NCI-H2227 (cell line): ENCODE measurements at regions not wholly inside any gene's neighbourhood (a gene's known extent, or its start where the extent isn't known, plus 50 kb on each side); places are given as distances from the start of the nearest gene placed in this dataset.
"Not testable (repeated sequence)": the region's sequence is repeated elsewhere in the genome, so short reads cannot be mapped to it uniquely, and the experiment has no call there.

Experiments
- DNase-seq: peaks from one replicate; lab custom pipeline; 2025; ENCODE audit not compliant: unreplicated experiment; lab: John Stamatoyannopoulos, UW

DNA sequence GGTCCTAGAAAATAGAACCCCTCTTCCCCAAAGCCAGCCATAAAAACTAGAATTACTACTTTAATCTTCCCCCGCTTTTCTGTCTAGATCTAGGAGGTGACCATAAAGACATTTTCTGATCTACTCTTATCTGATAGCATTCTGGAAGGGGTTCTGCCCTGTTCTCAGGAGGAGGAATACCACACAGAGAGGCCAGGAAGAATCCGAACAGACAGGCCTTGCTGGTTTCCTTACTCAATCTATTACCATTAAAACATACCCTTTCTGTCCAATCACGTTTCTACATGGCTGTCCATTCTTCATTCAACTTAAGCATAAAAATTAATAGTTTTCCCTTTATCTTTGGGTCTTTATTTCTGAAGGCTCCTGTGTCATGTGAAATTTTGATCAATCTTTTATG is 198.7 kb downstream of the GPAT3 start:
- no peak for DNase-seq

DNA sequence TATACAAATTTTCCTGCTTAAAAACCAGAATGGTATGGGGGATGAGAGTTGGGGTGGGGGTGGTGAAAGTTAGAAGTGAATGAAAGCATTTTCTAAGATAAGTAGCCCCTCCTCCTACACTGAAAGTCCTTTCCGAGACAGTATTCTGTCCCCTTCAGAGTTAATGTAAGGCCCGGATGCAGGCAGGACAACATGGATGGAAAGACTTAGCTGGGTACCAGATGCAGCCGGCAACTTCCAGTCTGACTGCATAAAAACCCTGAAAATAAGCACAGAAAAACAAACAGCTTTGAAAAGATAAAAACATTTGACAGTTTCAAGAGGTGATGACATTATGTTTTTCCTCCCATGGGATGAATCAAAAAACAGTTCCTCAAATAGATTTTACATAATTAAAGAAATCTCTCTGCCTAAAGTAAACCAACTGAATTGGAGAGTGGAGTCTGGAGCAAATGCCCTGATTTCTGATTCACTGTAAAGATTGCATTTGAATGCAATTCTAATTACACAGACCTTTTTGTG is 196.3 kb downstream of the GPAT3 start:
- DNase-seq, result no peak

DNA sequence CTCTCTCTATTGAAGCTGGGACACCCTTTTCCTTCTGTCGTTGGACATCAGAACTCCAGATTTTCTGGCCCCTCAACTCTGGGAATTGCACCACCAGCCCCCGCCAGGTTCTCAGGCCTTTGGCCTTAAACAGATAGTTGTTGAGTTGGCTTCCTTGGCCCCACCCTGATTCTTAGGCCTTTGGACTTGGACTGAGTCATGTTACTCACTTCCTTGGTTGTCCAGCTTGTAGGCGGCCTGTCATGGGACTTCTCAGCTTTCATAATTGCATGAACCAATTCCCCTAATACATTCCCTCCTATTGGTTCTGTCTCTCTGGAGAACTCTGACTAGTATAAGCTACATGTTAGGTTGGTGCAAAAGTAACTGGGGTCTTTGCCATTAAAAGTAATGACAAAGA is 195.7 kb downstream of the GPAT3 start:
- DNase-seq, result no peak

DNA sequence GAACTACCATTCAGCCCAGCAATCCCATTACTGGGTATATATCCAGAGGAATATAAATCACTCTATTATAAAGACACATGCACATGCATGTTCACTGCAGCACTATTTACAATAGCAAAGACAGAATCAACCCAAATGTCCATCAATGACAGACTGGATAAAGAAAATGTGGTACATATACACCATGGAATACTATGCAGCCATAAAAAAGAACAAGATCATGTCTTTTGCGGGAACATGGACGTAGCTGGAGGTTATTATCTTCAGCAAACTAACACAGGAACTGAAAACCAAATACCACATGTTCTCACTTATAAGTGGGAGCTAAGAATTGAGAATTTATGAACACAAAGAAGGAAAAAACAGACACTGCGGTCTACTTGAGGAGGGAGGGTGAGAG is 195.1 kb downstream of the GPAT3 start:
- DNase-seq, result not testable (repeated sequence)

DNA sequence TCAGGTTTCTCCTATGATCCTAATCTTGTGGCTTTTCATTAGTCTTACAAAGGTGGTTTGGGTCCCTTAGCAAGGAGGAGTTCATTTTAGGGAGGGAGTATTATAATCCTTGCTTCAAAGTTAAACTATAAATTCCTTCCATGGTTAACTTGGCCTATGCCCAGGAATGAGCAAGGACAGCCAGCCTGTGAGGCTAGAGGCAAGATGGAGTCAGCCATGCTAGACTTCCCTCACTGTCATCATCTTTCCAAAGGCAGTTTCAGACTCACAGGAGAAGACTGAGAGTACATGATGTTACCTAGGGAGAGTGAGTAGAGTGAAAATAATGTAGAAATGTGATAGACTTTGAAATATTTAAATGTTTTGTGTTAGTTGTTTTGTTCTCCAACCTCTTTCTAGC is 192.3 kb downstream of the GPAT3 start:
- no peak for DNase-seq

DNA sequence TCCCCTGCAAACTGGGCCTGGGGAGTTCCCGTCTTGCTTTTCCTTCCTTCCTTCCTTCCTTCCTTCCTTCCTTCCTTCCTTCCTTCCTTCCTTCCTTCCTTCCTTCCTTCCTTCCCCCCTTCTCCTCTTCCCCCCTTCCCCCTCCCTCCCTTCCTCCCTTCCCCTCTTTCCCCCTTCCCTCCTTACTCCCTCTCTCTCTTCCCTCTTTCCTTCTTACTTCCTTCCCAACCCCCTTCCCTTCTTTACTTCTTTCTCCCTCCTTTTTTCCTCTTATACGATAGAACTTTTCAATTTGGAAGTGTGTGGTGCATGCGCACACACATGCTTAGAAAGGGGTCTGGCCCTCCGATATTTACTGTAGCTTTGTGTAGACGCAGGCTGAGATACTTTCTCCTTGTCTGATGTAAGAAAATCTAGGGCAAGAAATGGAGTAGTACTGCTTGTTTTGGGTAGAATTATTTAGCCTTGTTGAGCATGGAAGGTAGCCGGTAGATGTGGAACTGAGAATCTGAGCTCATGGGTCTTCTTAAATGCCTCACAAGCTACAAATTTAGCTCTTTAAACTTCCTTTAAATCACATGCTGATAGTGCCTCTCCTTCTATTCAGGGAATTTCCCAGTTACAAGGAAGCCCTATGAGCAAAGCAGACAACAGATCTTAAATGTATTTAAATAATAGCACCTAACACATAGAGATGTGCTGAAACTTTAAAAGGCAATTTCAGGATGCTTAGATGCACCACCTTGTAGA is 189.6 kb downstream of the GPAT3 start:
- no peak for DNase-seq

DNA sequence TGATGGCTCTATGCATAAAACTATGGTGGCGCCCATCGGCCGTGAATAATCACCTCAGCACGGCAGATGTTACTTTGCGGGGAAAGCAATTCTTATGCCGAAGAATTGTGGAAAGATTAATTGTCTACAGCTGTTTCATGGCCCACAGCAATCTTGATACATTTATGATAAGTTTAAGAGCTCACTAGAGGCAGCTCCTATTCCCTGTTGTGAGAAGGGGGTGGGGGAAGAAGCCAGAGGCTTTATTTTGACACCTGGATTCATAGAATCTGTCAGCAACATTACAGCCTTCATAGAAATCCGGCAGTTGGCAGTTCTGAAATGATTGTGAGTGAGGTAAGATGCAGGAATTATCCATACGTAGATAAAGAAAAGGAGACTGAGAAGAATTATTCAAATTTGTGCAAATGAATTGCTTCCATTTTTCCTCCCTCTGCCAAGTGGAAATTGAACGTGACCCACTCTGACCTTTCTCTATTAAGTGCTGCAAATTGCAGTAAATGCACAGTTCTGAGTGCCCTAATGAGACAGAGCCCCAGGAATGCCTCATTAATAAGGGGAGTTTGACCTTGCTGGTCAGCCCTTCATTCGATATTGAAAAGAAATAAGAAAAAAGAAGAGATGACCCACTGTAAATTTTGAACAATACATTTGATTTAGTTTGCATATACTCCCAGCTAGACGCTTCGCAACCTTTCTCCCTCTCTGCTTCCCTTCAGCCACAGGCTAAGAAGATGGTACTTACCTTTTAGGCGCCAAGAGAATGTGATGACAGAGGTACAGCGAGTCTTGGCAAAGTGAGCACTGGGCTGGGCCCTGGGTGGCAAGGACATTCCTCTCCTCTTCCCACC is 188.8 kb downstream of the GPAT3 start:
- DNase-seq, result no peak

DNA sequence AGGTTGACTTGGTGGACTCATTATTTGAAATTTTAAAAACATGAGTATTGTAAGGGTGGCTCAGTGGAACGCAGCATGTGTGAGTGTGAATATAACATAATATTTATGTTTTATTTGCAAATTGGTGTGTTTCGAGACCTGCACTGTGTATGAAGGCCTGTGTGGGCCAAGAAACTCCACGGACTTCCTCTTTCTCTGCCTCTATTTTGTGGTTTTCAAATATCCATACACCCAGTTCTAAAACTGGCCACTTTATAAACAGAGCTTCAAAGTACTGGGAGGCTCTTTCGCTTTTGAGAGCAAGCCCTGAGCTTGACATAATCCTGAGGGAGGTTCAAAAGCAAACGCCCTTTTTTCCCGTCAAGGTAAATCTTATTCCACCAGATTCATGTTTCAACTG is 187.7 kb downstream of the GPAT3 start:
- DNase-seq, result no peak

DNA sequence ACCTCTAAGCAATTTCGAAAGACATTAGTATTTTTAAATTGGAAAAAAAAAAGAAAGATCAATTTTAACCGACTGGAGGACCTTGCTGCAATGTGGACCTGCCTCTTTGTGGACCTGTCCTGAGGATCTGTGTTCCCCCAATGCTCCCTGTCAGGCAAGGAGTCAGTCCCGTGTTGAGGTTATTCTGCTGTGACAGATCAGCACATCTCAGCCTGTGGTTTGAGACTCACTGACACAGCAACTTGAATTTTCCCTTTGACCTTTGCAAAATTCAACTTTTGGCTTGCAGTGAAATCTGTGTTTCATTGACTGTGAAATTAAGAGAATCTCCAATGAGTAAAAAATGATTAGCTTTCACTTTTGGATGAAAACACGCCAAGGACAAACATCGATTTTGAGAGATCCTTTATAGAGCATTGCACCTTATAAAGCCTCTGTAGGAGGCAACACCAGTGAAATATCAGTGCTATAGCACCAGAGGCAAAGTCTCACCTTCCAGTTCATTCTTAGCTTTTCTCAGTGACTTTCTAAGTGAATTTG is 186.9 kb downstream of the GPAT3 start:
- no peak for DNase-seq

DNA sequence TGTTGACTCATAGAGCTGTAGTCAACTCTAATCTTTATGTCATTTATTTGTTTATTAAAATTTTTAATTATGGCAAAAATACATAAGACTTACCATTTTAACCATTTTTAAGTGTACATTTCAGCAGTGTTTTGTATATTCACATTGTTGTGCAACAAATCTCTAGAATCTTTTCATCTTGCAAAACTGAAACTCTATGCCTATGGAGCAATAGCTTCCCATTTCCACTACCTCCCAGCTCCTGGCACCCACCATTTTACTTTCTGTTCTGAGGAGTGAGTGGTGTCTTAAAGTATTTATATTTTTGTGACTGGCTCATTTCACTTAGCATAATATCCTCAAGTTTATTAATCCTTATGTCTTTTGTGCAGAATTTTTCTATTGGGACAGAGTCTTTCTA is 181.0 kb downstream of the GPAT3 start:
- DNase-seq, result no peak

DNA sequence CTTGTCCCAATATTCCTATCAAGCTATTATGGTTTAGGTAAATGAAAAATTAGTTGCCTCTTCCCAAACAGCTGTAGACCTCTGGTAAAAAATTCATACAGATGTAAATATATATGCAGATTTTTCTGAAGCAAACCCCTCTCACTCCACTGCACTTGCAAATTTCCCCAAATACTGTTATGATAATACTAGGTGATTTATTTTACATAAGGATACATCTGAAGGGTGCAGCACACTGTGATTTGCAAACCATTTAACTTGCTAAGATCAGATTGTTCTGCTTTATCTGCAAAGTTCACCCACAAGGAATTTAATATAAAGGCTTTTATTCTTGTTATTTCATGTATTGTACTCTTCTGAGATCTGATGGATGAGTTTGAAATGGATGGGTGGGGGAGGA is 177.0 kb downstream of the GPAT3 start:
- DNase-seq, result no peak

DNA sequence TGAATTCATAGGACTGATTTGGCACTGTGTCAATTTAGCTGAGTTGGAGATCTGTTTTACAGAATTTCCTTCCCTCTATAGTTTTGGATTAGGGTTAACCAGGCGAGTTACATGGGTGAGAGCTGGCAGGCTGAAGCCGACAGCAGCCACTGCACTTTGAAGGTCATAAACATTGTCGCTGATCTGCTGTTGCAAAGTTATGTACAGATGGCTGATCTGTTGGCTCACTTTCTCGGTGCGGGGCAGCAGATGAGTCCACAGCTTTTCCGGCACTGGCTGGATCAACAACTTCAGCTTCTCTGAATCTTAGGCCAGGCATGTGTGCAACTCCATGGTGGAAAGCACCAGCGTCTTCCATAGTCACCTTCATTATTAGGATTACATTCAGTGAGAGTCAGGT is 173.7 kb downstream of the GPAT3 start:
- DNase-seq, result no peak

DNA sequence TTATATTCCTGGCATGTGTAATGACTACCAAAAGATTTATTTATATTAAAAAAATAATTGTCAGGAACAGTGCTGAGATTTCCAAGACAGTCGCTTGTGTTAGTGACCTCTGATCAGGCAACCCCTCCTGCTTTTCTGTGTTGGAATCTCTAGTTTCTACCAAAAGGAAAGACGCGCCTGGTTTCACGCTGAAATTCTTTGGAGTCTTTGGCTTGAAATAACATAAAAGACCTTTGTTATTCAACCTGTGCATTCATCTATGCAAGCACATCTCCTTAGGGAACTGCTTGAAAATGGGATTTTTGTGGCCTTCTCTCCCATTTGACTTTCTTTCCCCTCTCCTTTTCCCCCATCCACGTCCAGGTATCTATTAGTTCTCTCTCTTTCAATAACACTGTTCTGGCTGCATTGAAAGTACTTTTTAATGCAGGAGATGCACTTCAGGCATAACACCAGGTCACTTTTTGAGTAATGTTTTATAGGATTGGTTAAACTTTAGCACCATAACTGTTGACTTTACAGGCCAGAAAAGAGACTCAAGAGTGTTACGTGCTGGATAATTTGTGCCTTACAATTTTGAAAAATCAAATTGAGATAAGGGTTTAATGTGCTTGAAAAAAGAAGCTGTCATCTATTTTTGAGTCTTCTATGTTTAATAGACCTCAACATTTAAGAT is 172.7 kb downstream of the GPAT3 start:
- DNase-seq, result no peak

DNA sequence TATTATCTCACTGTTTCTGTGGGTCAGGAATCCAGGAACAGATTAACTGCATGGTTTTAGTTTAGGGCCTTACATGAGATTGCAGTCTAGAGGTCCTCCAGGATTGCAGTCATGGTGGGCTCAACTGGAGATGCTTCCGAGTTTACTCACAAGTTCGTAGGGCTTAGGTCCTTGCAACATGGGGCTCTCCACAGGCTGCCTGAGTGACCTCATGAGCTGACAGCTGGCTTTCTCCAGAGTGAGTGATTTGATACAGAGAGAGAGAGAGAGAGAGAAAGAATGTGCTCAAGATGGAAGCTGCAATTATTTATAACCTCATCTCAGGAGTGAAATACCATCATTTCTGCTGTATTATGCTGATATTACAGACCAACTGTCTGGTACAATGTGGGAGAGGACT is 168.9 kb downstream of the GPAT3 start:
- DNase-seq, result no peak

DNA sequence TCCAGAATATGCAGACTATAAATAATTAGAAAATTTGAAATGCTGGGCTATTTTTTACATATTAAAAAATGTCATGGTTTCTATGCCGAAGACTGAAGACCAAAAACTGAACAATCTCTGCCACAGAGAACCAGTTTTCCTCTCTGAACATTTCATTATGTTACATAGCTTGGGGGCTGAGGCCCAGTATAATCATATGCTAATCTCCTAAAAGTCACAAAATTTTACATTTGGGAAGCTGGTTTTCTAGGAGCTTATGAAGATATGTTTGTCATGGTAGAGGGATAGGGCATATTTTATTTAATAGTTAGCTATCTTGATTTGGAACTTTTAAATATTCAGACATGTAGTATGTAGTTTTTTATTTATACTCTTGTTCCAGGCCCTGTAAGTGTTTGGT is 167.8 kb downstream of the GPAT3 start:
- DNase-seq, result no peak

DNA sequence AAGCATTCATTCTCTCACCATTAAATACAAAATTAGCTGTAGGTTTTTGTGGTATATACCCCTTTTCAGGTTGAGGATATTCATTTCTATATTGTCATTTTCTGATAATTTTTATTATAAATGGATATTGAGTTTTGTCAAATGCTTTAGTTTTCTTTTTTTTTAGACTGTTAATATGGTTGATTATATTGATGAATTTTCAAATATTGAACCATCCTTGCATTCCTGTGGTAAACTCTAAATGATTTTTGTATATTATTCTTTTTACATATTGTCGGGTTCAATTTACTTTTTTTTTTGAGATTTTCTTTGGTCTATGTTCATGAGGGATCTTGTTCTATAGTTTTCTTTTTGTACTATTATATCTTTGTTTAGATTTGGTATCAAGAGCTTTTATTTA is 165.1 kb downstream of the GPAT3 start:
- DNase-seq, result no peak

DNA sequence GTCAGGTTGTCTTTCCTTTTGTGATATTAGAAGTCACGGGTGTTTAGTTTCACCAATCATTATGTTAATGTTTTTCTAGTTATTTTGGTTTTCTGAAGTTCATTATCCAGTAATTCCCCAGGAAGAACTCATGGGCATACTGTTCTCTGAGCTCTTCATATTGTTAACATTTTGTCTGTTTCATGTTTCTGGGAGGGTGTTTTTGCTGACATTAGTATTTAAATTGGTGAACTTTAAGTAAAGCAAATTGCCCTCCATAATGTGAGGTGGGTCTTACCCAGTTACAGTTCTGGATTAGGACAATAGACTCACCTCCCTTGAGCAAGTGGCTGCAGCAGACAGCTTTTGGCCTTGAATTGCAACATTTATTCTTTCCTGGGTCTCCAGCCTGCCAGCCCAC is 163.4 kb downstream of the GPAT3 start:
- no peak for DNase-seq

DNA sequence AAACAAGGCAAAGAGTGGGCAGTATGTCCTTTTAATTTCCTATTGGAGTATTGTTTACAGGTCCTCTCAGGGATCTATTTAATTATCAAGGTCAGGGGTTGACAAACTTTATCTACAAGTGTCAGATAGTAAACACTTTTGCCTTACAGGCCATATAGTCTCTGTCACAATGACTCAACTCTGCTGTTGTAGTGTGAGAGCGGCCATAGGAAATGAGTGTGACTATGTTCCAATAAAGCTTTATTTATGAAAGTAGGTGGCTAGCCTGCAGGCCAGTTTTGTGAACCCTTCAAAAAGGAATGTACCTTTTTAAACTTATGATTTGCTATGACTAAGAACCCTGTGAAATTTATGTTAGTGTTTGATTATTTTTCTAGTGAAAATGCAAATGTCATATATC is 156.1 kb downstream of the GPAT3 start:
- no peak for DNase-seq

DNA sequence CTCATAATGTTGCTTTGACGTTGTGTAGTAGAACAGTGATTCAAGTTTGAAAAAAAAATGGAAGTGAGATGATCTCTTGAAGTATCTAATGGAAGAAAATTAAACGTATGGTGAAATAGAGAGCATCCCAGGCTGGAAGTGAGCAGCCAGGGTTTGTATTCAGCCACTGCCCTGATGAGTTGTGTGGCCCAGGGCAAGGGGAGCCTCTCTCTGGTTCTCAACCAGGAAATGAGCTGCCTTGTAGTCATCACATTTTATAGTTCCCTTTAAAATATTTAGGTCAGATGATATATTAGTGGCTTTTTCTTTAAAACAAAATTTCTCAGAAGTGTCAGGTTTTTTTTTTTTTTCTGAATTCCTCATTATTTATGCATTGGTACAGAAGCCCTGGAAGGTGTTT is 150.3 kb downstream of the GPAT3 start:
- no peak for DNase-seq

DNA sequence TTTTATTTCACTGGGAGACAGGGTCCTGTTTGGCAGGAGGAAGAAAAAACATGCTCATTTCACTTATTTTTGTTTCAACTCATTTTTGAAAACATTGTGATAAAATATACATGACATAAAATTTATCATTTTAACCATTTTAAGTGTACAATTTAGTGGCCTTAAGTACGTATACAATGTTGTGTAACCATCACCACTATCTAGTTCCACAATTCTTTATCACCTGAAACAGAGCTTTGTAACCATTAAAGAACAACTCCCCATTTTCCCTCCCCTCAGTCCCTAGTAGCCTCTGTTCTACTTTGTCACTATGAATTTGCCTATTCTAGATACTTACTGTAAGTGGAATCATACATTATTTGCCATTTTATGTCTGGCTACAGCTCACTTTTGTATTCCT is 143.8 kb downstream of the GPAT3 start:
- no peak for DNase-seq

DNA sequence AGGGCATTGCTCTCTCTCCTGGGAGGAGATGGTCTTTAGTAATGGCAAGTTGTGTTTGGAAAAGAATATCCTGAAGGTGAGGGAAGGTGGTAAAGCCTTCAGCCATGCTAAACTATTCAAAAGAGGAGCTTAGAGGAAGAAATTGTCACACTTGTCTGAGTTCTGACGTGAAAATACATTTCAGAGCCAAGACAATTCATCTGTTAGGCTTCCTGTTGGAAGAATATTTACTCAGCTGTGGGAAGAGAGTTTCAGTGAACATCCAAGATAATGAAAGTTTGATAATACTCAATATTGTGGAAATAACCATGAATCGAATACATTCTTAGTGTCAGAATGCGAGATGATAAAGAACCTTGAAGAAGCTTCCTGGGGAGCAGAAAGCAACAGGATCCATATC is 143.3 kb downstream of the GPAT3 start:
- DNase-seq, result no peak

DNA sequence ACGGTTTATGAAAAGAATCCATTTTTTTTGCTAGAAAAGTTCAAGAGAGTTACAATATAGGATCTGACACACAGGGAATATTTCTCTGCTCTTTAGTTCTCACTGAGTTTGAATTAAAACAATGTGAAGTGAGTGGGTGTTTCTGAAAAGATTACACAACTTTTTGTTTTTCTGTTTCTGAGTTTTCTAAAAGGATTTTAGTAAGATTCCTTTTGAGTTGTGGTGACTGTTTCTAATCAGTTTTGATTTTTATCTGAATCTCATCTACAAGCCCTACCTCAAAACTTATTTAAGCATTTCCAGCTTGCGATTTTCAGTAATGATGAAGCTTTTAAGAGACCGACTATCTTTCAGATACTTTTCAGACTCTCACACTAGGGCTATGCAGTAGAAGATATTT is 141.7 kb downstream of the GPAT3 start:
- no peak for DNase-seq
